ENCODE measurements at regions not wholly inside any gene's neighbourhood (a gene's known extent, or its start where the extent isn't known, plus 50 kb on each side); places are given as distances from the start of the nearest gene placed in this dataset.

- no peak for DNase-seq (ENCODE audit: low read depth in 1 of 2, low spot score in 2 of 2)
- Histone ChIP-seq H3K4me3 (no peak overlapping the region), H3K27me3 (replicated peaks) (no peaks in the 10 kb centered on the region; the same call in 1 of the 2 replicates), H3K36me3 (no peaks in the 10 kb centered on the region), H3K4me1 (replicated peaks) (no peaks in the 10 kb centered on the region), H3K9me3 (replicated peaks) (no peaks in the 10 kb centered on the region), H3K27ac (no peak overlapping the region)
These were observed 69.7 kb upstream of the SPAG17 start for GRCh38 chr1:118254491-118255425.

DNA sequence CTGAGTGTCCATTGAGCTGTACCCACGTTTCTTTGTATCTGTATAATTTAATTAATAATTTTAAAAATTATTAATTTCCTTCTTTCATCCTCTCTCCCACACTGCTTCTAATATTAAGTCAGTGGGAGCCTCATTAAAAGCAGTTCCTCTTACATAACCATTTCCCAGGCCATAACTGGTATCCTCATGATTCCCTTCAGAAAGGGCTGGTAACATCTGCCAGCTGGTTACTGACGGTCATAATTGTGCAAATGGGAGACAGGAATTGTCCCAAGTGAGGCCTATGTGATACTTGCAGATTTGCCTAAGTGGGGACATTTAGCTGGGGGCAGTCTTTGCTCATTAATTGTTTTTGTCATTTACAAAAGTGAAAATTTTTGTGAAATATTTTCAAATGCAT lies 69.0 kb upstream of the SPAG17 start:
- no peaks in the 10 kb centered on the region for H3K36me3 ChIP-seq
- DNase-seq (ENCODE audit: low read depth in 1 of 2, low spot score in 2 of 2): no peak
- no peak overlapping the region for H3K4me3 ChIP-seq
- no peaks in the 10 kb centered on the region for H3K4me1 ChIP-seq (replicated peaks)
- H3K9me3 ChIP-seq (replicated peaks): no peaks in the 10 kb centered on the region
- H3K27ac ChIP-seq: no peak overlapping the region
- no peaks in the 10 kb centered on the region; the same call in 1 of the 2 replicates for H3K27me3 ChIP-seq (replicated peaks)

GRCh38 chr1:118253053-118253915 lies 68.3 kb upstream of the SPAG17 start:
- H3K9me3 ChIP-seq (replicated peaks): no peaks in the 10 kb centered on the region
- DNase-seq (ENCODE audit: low read depth in 1 of 2, low spot score in 2 of 2): no peak
- H3K27ac ChIP-seq: no peak overlapping the region
- H3K4me1 ChIP-seq (replicated peaks): no peaks in the 10 kb centered on the region
- no peaks in the 10 kb centered on the region; the same call in 1 of the 2 replicates for H3K27me3 ChIP-seq (replicated peaks)
- no peak overlapping the region for H3K4me3 ChIP-seq
- no peaks in the 10 kb centered on the region for H3K36me3 ChIP-seq

DNA sequence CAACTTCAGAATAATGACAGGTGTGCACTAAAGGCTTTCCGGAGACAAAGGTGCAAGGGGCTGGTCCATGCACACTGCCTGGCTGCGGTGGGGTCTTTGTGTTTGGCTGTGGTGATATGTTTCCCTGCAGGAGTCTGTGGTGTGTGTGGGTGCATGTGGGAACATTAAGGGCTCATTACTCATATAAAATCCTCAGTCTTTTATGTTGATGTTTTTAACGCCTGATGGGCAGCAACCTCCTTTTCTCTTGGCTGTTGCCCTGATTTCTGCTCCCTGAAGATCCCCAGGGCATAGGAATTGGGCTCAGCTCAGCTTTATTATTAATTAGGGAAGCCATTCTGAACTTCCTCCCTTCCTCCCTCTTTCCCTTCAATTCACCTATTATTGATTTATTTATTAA lies 67.6 kb upstream of the SPAG17 start:
- Histone ChIP-seq H3K27me3 (replicated peaks) (no peaks in the 10 kb centered on the region; the same call in 1 of the 2 replicates), H3K4me1 (replicated peaks) (no peaks in the 10 kb centered on the region), H3K9me3 (replicated peaks) (no peaks in the 10 kb centered on the region), H3K36me3 (no peaks in the 10 kb centered on the region), H3K4me3 (no peak overlapping the region), H3K27ac (no peak overlapping the region)
- DNase-seq (ENCODE audit: low read depth in 1 of 2, low spot score in 2 of 2): no peak

DNA sequence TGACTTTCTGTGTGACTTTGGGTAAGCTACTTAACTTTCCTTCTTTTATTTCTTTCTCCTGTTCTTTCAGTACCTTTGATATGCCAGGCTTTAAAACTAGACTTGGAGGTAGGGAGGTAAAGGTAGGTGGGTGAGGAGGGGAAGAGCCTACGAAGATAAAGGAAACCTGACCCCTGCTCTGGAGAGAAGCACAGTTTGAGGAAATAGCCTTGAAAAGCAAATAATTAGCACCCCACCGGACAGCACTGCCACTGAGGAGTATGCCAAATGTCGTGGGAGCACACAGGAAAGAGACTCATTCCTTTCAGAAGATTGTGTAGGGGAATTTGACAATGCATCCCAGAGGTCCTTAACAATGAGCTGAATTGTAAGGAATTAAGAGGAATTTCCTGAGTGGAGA lies 65.2 kb upstream of the SPAG17 start:
- H3K27ac ChIP-seq: no peak overlapping the region
- no peaks in the 10 kb centered on the region for H3K36me3 ChIP-seq
- no peaks in the 10 kb centered on the region for H3K4me1 ChIP-seq (replicated peaks)
- H3K27me3 ChIP-seq (replicated peaks): 0 out of 2 replicates have a peak, but pooled peaks cover 3% of the 10 kb centered on the region
- H3K4me3 ChIP-seq: no peak overlapping the region
- H3K9me3 ChIP-seq (replicated peaks): no peaks in the 10 kb centered on the region
- no peak for DNase-seq (ENCODE audit: low read depth in 1 of 2, low spot score in 2 of 2)

DNA sequence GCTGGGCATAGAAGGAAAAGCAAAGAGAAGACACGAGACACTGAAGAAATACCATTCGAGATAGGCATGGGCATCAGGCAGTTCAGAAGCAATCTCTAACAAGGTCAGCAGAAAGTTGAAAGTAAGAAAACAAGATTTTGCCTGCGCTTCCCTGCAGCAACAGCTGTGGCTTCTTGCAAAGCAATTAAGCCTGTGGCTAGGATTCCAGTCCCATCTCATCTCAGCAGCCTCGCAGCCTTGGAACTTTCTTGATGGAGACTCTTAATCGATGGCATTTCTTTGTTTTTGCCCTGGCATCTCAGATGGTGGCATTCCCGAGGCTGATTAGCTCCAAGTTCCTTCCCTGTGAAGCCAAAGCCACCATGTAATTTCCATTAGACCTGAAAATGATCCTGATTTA lies 64.6 kb upstream of the SPAG17 start:
- no peak overlapping the region for H3K27ac ChIP-seq
- no peaks in the 10 kb centered on the region for H3K4me1 ChIP-seq (replicated peaks)
- H3K4me3 ChIP-seq: no peak overlapping the region

DNA sequence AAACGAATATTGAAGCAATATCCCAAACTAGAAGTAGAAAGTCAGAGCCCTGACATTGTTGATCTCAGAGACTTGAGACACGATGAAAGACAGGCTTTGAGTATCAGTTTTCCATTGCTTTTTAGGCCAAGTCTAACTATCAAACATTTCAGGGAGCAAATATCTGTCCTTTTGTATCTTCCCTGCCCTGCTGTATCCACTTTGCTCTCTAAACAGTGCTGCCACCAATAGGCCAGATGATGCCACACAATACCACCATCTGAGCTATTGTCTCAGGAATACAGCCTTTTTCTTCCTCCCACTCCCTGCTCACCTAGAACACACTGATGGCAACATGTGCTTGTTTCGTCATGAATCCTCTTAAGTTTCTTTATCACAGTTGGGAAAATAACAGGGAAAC lies 62.6 kb upstream of the SPAG17 start:
- Histone ChIP-seq H3K4me1 (replicated peaks) (no peaks in the 10 kb centered on the region), H3K9me3 (replicated peaks) (no peaks in the 10 kb centered on the region), H3K36me3 (no peaks in the 10 kb centered on the region), H3K4me3 (no peak overlapping the region), H3K27ac (no peak overlapping the region), H3K27me3 (replicated peaks) (0 out of 2 replicates have a peak, but pooled peaks cover 3% of the 10 kb centered on the region)
- peak in 1 of 2 experiments; percentile 15 for DNase-seq (ENCODE audit: low read depth in 1 of 2, low spot score in 2 of 2)

More for the DNA sequence above, 64.6 kb upstream of the SPAG17 start:
- 0 out of 2 replicates have a peak, but pooled peaks cover 3% of the 10 kb centered on the region for H3K27me3 ChIP-seq (replicated peaks)
- H3K36me3 ChIP-seq: no peaks in the 10 kb centered on the region
- H3K9me3 ChIP-seq (replicated peaks): no peaks in the 10 kb centered on the region
- no peak for DNase-seq (ENCODE audit: low read depth in 1 of 2, low spot score in 2 of 2)

DNA sequence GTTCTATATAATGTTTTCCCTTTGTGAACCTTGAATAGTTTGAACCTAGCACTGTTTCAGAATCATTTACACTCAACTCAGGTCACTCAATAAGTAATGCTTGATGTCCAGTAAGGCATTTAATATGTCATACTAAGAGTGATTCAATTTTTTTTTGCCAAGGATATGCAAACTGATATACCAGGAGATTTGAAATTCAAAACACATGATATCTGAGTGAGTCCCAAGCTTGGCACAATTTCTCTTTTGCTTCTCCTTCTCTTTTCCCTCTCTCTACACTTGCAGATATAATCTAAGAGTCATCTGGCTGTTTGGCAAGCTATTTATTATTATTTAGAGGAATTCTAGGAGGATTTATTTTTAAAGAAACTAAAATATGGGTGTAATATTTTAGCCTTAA lies 61.6 kb upstream of the SPAG17 start:
- H3K4me3 ChIP-seq: no peak overlapping the region
- no peak for DNase-seq (ENCODE audit: low read depth in 1 of 2, low spot score in 2 of 2)
- no peaks in the 10 kb centered on the region for H3K36me3 ChIP-seq
- H3K27me3 ChIP-seq (replicated peaks): 0 out of 2 replicates have a peak, but pooled peaks cover 3% of the 10 kb centered on the region
- no peaks in the 10 kb centered on the region for H3K4me1 ChIP-seq (replicated peaks)
- H3K9me3 ChIP-seq (replicated peaks): no peaks in the 10 kb centered on the region
- H3K27ac ChIP-seq: no peak overlapping the region

DNA sequence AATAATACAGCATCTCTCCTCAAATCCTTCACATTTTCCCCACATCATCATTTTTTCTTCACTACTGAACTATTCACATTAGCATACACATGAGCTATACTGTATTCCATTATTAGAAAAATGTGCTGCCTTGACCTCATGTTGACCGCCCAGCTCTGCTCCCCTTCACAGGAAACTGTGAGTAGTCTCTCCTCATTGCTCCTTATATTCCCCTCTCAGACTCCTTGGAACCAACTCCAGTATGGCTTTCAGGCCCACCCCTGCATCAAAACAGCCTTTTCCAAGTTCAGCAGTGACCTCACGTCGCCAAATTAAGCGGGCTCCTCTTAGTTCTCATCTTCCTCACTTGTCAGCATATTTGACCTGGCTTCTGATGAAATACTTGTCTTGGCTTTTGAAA lies 59.2 kb upstream of the SPAG17 start:
- no peak for DNase-seq (ENCODE audit: low read depth in 1 of 2, low spot score in 2 of 2)
- H3K27ac ChIP-seq: no peak overlapping the region
- no peaks in the 10 kb centered on the region for H3K4me1 ChIP-seq (replicated peaks)
- H3K36me3 ChIP-seq: no peaks in the 10 kb centered on the region
- no peak overlapping the region for H3K4me3 ChIP-seq
- no peaks in the 10 kb centered on the region for H3K9me3 ChIP-seq (replicated peaks)
- H3K27me3 ChIP-seq (replicated peaks): 0 out of 2 replicates have a peak, but pooled peaks cover 3% of the 10 kb centered on the region

DNA sequence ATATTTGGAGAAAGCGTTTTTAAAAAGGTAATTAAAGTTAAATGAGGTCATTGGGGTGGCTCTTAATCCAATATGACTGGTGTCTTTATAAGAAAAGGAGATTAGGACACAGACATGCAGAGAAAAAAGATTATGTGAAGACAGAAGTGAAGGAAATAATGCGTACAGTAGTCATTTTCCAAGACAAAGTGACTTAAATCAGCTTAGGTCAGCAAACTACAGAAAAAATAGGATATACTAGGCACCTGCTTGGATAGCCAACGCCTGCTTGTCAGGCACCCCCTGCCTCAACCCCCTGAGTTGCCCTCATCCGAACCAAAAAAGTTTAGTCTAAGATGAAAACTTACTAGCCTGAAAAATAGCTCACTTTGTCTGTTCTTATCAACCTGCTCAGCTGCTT lies 58.2 kb upstream of the SPAG17 start:
- DNase-seq (ENCODE audit: low read depth in 1 of 2, low spot score in 2 of 2): no peak
- H3K4me3 ChIP-seq: no peak overlapping the region
- no peaks in the 10 kb centered on the region for H3K36me3 ChIP-seq
- no peaks in the 10 kb centered on the region for H3K4me1 ChIP-seq (replicated peaks)
- 0 out of 2 replicates have a peak, but pooled peaks cover 3% of the 10 kb centered on the region for H3K27me3 ChIP-seq (replicated peaks)
- no peaks in the 10 kb centered on the region for H3K9me3 ChIP-seq (replicated peaks)
- no peak overlapping the region for H3K27ac ChIP-seq
